GM23338 (cell line): ENCODE measurements at regions not wholly inside any gene's neighbourhood (a gene's known extent, or its start where the extent isn't known, plus 50 kb on each side); places are given as distances from the start of the nearest gene placed in this dataset.

Experiments
- ATAC-seq: fragments of 200-7000 bp; cut with Tn5 transposase; 3 replicates; pipeline ENCODE4 v1.9.1; 2020
- DNase-seq: peaks from one replicate; pipeline ENCODE4 v3.0.0-alpha.2; 2015; ENCODE audit warnings: low spot score
- H2AFZ ChIP-seq: fragments of 200-600 bp; sonication (generic); 2 replicates; pipeline ENCODE4 v1.8.0; 2016; ENCODE audit warnings: antibody characterized with exemption, mild to moderate bottlenecking, moderate library complexity
- H3F3A ChIP-seq: fragments of 200-600 bp; sonication (generic); replicated peaks from 2 replicates; pipeline ENCODE4 v1.8.0; 2017; ENCODE audit warnings: antibody characterized with exemption, mixed run types, low read depth
- H3K27ac ChIP-seq: fragments of 200-600 bp; sonication (generic); 2 replicates; pipeline ENCODE4 v1.6.1; 2016; ENCODE audit warnings: low read depth
- H3K27me3 ChIP-seq: fragments of 200-600 bp; sonication (generic); 2 replicates; pipeline ENCODE4 v1.8.0; 2016; ENCODE audit warnings: mild to moderate bottlenecking, mixed run types, moderate library complexity; ENCODE audit not compliant: insufficient read depth
- H3K36me3 ChIP-seq: fragments of 200-600 bp; sonication (generic); 2 replicates; pipeline ENCODE4 v1.8.0; 2016; ENCODE audit warnings: mild to moderate bottlenecking; ENCODE audit not compliant: insufficient read depth
- H3K4me1 ChIP-seq: fragments of 200-600 bp; sonication (generic); 2 replicates; pipeline ENCODE4 v1.8.0; 2016; ENCODE audit warnings: mild to moderate bottlenecking, moderate library complexity; ENCODE audit not compliant: insufficient read depth
- H3K4me2 ChIP-seq: fragments of 200-600 bp; sonication (generic); 2 replicates; pipeline ENCODE4 v1.7.1; 2017; ENCODE audit warnings: mixed run types
- H3K4me3 ChIP-seq: fragments of 200-600 bp; sonication (generic); 2 replicates; pipeline ENCODE4 v1.6.1; 2016; ENCODE audit warnings: mixed run types
- H3K79me2 ChIP-seq: fragments of 200-600 bp; sonication (generic); replicated peaks from 2 replicates; pipeline ENCODE4 v1.8.0; 2017; ENCODE audit warnings: mild to moderate bottlenecking; ENCODE audit not compliant: insufficient read depth
- H3K9me2 ChIP-seq: fragments of 200-600 bp; sonication (generic); 2 replicates; pipeline ENCODE4 v1.8.0; 2017; ENCODE audit not compliant: insufficient read depth
- H4K20me1 ChIP-seq: fragments of 200-600 bp; sonication (generic); replicated peaks from 2 replicates; pipeline ENCODE4 v1.8.0; 2017; ENCODE audit warnings: mild to moderate bottlenecking; ENCODE audit not compliant: insufficient read depth
- H3K27ac Mint-ChIP-seq: 2 replicates; pipeline ENCODE4 v1.8.0; 2020; ENCODE audit warnings: inconsistent platforms, mild to moderate bottlenecking, moderate library complexity, mixed read lengths
- H3K27me3 Mint-ChIP-seq: 3 replicates; pipeline ENCODE4 v1.8.0; 2022; ENCODE audit warnings: low read depth, mild to moderate bottlenecking, moderate library complexity, mixed read lengths, inconsistent platforms; ENCODE audit not compliant: insufficient read depth, poor library complexity
- H3K36me3 Mint-ChIP-seq: 3 replicates; pipeline ENCODE4 v1.8.0; 2021; ENCODE audit warnings: low read depth, mild to moderate bottlenecking, inconsistent platforms, moderate library complexity, mixed read lengths
- H3K4me1 Mint-ChIP-seq: 3 replicates; pipeline ENCODE4 v1.8.0; 2020; ENCODE audit warnings: mild to moderate bottlenecking, inconsistent platforms, mixed read lengths
- H3K4me3 Mint-ChIP-seq: 3 replicates; pipeline ENCODE4 v1.8.0; 2021; ENCODE audit warnings: moderate library complexity, mild to moderate bottlenecking, inconsistent platforms, mixed read lengths
- H3K9me3 Mint-ChIP-seq: 3 replicates; pipeline ENCODE4 v1.8.0; 2020; ENCODE audit warnings: moderate library complexity, mild to moderate bottlenecking, inconsistent platforms, mixed read lengths
- CREB1 ChIP-seq: fragments of 250-450 bp; sonication (Bioruptor Pico); IDR thresholded peaks from 2 replicates; pipeline ENCODE4 v1.5.0; 2020; ENCODE audit warnings: low read depth, mild to moderate bottlenecking, moderate library complexity
- EZH2 ChIP-seq: fragments of 200-600 bp; sonication (generic); IDR thresholded peaks from one replicate; pipeline ENCODE4 v1.8.0; 2017; ENCODE audit warnings: antibody characterized with exemption, mild to moderate bottlenecking, low read depth; ENCODE audit not compliant: unreplicated experiment
- EZH2phosphoT487 ChIP-seq: fragments of 200-600 bp; sonication (generic); IDR thresholded peaks from one replicate; pipeline ENCODE4 v1.8.1; 2018; ENCODE audit warnings: antibody characterized with exemption; ENCODE audit not compliant: unreplicated experiment
- JUNB ChIP-seq: IDR thresholded peaks from one replicate; pipeline ENCODE4 v1.6.1; 2016; ENCODE audit warnings: antibody characterized with exemption; ENCODE audit not compliant: unreplicated experiment
- NANOG ChIP-seq: IDR thresholded peaks from 2 replicates; pipeline ENCODE4 v1.6.1; 2016; ENCODE audit warnings: antibody characterized with exemption, borderline replicate concordance
- POLR2AphosphoS5 ChIP-seq: IDR thresholded peaks from 2 replicates; pipeline ENCODE4 v1.6.1; 2016; ENCODE audit warnings: antibody characterized with exemption, low read depth
- STAT1 ChIP-seq: IDR thresholded peaks from one replicate; pipeline ENCODE4 v1.6.1; 2016; ENCODE audit warnings: antibody characterized with exemption; ENCODE audit not compliant: unreplicated experiment
- ZNF114 ChIP-seq: fragments of 250-450 bp; sonication (Bioruptor Pico); IDR thresholded peaks from 2 replicates; pipeline ENCODE4 v1.5.0; 2020; ENCODE audit warnings: mild to moderate bottlenecking, moderate library complexity
- ZNF331 ChIP-seq: fragments of 250-450 bp; sonication (Bioruptor Pico); IDR thresholded peaks from 2 replicates; pipeline ENCODE4 v1.5.0; 2020; ENCODE audit warnings: low read depth, mild to moderate bottlenecking, moderate library complexity
- TF ChIP-seq, protein P1 (sequence below): fragments of 250-450 bp; sonication (Bioruptor Pico); IDR thresholded peaks from 2 replicates; pipeline ENCODE4 v1.5.0; 2020; ENCODE audit warnings: mild to moderate bottlenecking, moderate library complexity
- TF ChIP-seq, protein P2 (sequence below): IDR thresholded peaks from one replicate; pipeline ENCODE4 v1.6.1; 2018; ENCODE audit warnings: antibody characterized with exemption; ENCODE audit not compliant: unreplicated experiment
- TF ChIP-seq, protein P3 (sequence below): IDR thresholded peaks from 2 replicates; pipeline ENCODE4 v1.6.1; 2016; ENCODE audit warnings: antibody characterized with exemption
- TF ChIP-seq, protein P4 (sequence below), 2 experiments: fragments of 200-600 bp in 1 of 2; sonication (generic) in 1 of 2; conservative IDR thresholded peaks; 2 replicates each; pipeline versions ENCODE4 v1.5.1 to v1.6.1; 2016 to 2017; ENCODE audit warnings: antibody characterized with exemption in 2 of 2, low read depth in 2 of 2, mild to moderate bottlenecking in 2 of 2, moderate library complexity in 1 of 2

DNA sequence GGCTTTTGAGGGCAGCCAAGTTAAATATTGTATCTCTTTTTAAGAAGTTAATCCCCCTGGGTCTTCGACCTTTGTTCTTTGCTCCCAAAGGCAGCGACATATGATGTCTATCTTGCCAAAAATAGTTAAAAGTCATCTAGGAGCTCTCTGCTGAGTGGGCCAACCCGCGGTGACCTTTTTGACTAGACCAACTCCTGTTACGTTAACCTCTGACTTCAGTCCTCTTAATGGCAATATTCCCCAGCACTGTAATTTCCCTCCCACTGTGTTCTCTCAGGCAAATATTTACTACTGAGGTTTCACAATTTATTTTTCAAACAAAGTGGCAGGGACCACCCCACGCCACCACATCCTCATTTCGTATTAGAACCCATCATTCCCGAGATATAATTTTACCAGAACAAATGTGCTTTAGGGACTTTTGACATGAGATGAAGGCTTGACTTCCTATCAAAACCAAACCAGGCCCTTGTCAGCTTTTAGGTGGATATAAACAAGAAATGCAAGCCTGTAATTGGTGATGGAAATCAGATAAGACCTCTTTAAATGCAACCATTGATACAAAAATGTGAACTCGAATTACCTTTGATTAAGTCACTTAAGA is 764.7 kb downstream of the SATB2 start:
- no peaks in the 10 kb centered on the region for H3K27me3 Mint-ChIP-seq
- TF ChIP-seq POLR2AphosphoS5 (no peak), STAT1 (no peak), EZH2 (no peak), ZNF331 (CRISPR knock-in tag) (no peak), ZNF114 (CRISPR knock-in tag) (no peak), CREB1 (no peak), EZH2phosphoT487 (no peak), JUNB (no peak), NANOG (no peak)
- TF ChIP-seq, protein P1, sequence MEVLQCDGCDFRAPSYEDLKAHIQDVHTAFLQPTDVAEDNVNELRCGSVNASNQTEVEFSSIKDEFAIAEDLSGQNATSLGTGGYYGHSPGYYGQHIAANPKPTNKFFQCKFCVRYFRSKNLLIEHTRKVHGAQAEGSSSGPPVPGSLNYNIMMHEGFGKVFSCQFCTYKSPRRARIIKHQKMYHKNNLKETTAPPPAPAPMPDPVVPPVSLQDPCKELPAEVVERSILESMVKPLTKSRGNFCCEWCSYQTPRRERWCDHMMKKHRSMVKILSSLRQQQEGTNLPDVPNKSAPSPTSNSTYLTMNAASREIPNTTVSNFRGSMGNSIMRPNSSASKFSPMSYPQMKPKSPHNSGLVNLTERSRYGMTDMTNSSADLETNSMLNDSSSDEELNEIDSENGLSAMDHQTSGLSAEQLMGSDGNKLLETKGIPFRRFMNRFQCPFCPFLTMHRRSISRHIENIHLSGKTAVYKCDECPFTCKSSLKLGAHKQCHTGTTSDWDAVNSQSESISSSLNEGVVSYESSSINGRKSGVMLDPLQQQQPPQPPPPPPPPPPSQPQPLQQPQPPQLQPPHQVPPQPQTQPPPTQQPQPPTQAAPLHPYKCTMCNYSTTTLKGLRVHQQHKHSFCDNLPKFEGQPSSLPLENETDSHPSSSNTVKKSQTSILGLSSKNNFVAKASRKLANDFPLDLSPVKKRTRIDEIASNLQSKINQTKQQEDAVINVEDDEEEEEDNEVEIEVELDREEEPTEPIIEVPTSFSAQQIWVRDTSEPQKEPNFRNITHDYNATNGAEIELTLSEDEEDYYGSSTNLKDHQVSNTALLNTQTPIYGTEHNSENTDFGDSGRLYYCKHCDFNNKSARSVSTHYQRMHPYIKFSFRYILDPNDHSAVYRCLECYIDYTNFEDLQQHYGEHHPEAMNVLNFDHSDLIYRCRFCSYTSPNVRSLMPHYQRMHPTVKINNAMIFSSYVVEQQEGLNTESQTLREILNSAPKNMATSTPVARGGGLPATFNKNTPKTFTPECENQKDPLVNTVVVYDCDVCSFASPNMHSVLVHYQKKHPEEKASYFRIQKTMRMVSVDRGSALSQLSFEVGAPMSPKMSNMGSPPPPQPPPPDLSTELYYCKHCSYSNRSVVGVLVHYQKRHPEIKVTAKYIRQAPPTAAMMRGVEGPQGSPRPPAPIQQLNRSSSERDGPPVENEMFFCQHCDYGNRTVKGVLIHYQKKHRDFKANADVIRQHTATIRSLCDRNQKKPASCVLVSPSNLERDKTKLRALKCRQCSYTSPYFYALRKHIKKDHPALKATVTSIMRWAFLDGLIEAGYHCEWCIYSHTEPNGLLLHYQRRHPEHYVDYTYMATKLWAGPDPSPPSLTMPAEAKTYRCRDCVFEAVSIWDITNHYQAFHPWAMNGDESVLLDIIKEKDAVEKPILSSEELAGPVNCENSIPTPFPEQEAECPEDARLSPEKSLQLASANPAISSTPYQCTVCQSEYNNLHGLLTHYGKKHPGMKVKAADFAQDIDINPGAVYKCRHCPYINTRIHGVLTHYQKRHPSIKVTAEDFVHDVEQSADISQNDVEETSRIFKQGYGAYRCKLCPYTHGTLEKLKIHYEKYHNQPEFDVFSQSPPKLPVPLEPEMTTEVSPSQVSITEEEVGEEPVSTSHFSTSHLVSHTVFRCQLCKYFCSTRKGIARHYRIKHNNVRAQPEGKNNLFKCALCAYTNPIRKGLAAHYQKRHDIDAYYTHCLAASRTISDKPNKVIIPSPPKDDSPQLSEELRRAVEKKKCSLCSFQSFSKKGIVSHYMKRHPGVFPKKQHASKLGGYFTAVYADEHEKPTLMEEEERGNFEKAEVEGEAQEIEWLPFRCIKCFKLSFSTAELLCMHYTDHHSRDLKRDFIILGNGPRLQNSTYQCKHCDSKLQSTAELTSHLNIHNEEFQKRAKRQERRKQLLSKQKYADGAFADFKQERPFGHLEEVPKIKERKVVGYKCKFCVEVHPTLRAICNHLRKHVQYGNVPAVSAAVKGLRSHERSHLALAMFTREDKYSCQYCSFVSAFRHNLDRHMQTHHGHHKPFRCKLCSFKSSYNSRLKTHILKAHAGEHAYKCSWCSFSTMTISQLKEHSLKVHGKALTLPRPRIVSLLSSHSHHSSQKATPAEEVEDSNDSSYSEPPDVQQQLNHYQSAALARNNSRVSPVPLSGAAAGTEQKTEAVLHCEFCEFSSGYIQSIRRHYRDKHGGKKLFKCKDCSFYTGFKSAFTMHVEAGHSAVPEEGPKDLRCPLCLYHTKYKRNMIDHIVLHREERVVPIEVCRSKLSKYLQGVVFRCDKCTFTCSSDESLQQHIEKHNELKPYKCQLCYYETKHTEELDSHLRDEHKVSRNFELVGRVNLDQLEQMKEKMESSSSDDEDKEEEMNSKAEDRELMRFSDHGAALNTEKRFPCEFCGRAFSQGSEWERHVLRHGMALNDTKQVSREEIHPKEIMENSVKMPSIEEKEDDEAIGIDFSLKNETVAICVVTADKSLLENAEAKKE (CRISPR knock-in tag): no peak
- TF ChIP-seq, protein P2, sequence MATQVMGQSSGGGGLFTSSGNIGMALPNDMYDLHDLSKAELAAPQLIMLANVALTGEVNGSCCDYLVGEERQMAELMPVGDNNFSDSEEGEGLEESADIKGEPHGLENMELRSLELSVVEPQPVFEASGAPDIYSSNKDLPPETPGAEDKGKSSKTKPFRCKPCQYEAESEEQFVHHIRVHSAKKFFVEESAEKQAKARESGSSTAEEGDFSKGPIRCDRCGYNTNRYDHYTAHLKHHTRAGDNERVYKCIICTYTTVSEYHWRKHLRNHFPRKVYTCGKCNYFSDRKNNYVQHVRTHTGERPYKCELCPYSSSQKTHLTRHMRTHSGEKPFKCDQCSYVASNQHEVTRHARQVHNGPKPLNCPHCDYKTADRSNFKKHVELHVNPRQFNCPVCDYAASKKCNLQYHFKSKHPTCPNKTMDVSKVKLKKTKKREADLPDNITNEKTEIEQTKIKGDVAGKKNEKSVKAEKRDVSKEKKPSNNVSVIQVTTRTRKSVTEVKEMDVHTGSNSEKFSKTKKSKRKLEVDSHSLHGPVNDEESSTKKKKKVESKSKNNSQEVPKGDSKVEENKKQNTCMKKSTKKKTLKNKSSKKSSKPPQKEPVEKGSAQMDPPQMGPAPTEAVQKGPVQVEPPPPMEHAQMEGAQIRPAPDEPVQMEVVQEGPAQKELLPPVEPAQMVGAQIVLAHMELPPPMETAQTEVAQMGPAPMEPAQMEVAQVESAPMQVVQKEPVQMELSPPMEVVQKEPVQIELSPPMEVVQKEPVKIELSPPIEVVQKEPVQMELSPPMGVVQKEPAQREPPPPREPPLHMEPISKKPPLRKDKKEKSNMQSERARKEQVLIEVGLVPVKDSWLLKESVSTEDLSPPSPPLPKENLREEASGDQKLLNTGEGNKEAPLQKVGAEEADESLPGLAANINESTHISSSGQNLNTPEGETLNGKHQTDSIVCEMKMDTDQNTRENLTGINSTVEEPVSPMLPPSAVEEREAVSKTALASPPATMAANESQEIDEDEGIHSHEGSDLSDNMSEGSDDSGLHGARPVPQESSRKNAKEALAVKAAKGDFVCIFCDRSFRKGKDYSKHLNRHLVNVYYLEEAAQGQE: no peak
- TF ChIP-seq, protein P3, sequence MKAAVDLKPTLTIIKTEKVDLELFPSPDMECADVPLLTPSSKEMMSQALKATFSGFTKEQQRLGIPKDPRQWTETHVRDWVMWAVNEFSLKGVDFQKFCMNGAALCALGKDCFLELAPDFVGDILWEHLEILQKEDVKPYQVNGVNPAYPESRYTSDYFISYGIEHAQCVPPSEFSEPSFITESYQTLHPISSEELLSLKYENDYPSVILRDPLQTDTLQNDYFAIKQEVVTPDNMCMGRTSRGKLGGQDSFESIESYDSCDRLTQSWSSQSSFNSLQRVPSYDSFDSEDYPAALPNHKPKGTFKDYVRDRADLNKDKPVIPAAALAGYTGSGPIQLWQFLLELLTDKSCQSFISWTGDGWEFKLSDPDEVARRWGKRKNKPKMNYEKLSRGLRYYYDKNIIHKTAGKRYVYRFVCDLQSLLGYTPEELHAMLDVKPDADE: no peak
- TF ChIP-seq, protein P4, sequence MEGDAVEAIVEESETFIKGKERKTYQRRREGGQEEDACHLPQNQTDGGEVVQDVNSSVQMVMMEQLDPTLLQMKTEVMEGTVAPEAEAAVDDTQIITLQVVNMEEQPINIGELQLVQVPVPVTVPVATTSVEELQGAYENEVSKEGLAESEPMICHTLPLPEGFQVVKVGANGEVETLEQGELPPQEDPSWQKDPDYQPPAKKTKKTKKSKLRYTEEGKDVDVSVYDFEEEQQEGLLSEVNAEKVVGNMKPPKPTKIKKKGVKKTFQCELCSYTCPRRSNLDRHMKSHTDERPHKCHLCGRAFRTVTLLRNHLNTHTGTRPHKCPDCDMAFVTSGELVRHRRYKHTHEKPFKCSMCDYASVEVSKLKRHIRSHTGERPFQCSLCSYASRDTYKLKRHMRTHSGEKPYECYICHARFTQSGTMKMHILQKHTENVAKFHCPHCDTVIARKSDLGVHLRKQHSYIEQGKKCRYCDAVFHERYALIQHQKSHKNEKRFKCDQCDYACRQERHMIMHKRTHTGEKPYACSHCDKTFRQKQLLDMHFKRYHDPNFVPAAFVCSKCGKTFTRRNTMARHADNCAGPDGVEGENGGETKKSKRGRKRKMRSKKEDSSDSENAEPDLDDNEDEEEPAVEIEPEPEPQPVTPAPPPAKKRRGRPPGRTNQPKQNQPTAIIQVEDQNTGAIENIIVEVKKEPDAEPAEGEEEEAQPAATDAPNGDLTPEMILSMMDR (conservative IDR thresholded peaks at IDR 0.05; ENCODE audit: low read depth in 2 of 2): no peak
- H4K20me1 ChIP-seq: no peaks in the 10 kb centered on the region
- peaks cover 6% of the 10 kb centered on the region; the same call in 1 of the 2 replicates for H3K4me1 ChIP-seq
- H3K27ac Mint-ChIP-seq: 0 out of 2 replicates have a peak overlapping the region, but pooled peaks have one; percentile 78
- H3K27me3 ChIP-seq: no peaks in the 10 kb centered on the region
- H3K4me2 ChIP-seq: no peak overlapping the region
- H3K79me2 ChIP-seq: no peaks in the 10 kb centered on the region
- H3F3A ChIP-seq: no peaks in the 10 kb centered on the region
- no peaks in the 10 kb centered on the region for H3K36me3 ChIP-seq
- H3K36me3 Mint-ChIP-seq: no peaks in the 10 kb centered on the region
- H3K4me3 Mint-ChIP-seq: no peak overlapping the region
- no peak for DNase-seq
- H3K9me3 Mint-ChIP-seq: no peaks in the 10 kb centered on the region
- no peak for ATAC-seq
- no peak overlapping the region for H3K27ac ChIP-seq
- no peak overlapping the region; the same call in 1 of the 2 replicates for H2AFZ ChIP-seq
- H3K9me2 ChIP-seq: no peaks in the 10 kb centered on the region; the same call in 1 of the 2 replicates
- H3K4me3 ChIP-seq: no peak overlapping the region
- H3K4me1 Mint-ChIP-seq: peaks cover 9% of the 10 kb centered on the region
